Panc1 (cell line): ENCODE measurements at regions not wholly inside any gene's neighbourhood (a gene's known extent, or its start where the extent isn't known, plus 50 kb on each side); places are given as distances from the start of the nearest gene placed in this dataset.

Experiments
- ATAC-seq: fragments of 200-7000 bp; cut with Tn5 transposase; 2 replicates; pipeline ENCODE4 v1.9.1; 2020; ENCODE audit warnings: mild to moderate bottlenecking, moderate library complexity
- BruUV-seq: library from RNA; stranded (reverse); fragments of 400-500 nt; replicated peaks from 2 replicates; lab custom pipeline; 2021; lab: Mats Ljungman, UMichigan
- CTCF ChIA-PET: fragments of 300-600 bp; sonication (Branson Sonifier 250); formaldehyde crosslinking; loops from one replicate; lab custom pipeline; 2022; ENCODE audit warnings: antibody characterized with exemption; lab: Charles Lee
- POLR2A ChIA-PET: fragments of 300-600 bp; sonication (Branson Sonifier 250); formaldehyde crosslinking; loops from one replicate; lab custom pipeline; 2022; ENCODE audit warnings: antibody characterized with exemption; lab: Charles Lee
- DNase-seq: peaks from one replicate; pipeline ENCODE4 v3.0.0-alpha.2; 2010; ENCODE audit warnings: low read depth, low spot score
- H3K27ac ChIP-seq: 2 replicates; pipeline ENCODE4 v1.5.1; 2011; ENCODE audit warnings: mild to moderate bottlenecking, low read length, inconsistent platforms
- H3K27me3 ChIP-seq: fragments of 200-500 bp; sonication (Bioruptor generic); 2 replicates; pipeline ENCODE4 v1.6.0; 2014; ENCODE audit warnings: low read length, inconsistent platforms; ENCODE audit not compliant: control insufficient read depth, insufficient read depth
- H3K36me3 ChIP-seq: fragments of 200-500 bp; sonication (Bioruptor generic); 2 replicates; pipeline ENCODE4 v1.5.1; 2014; ENCODE audit warnings: inconsistent platforms, mild to moderate bottlenecking, low read length, moderate library complexity; ENCODE audit not compliant: control insufficient read depth, insufficient read depth
- H3K4me1 ChIP-seq: 2 replicates; pipeline ENCODE4 v1.5.1; 2011; ENCODE audit warnings: inconsistent platforms, mild to moderate bottlenecking, low read length, moderate library complexity; ENCODE audit not compliant: control insufficient read depth, insufficient read depth
- H3K4me3 ChIP-seq, 2 experiments: 2 replicates each; pipeline ENCODE4 v1.5.1; 2011 to 2012; ENCODE audit warnings: low read depth in 2 of 2, low read length in 2 of 2, mild to moderate bottlenecking in 2 of 2, inconsistent platforms in 1 of 2, moderate library complexity in 1 of 2
- H3K9me3 ChIP-seq: fragments of 200-500 bp; sonication (Bioruptor generic); 2 replicates; pipeline ENCODE4 v1.5.1; 2014; ENCODE audit warnings: low read depth, mild to moderate bottlenecking, inconsistent platforms, low read length, moderate library complexity; ENCODE audit not compliant: control insufficient read depth, insufficient read depth
- CTCF ChIP-seq: fragments of 450-650 bp; IDR thresholded peaks from 2 replicates; pipeline ENCODE4 v1.5.1; 2017; ENCODE audit warnings: mild to moderate bottlenecking
- POLR2AphosphoS5 ChIP-seq: IDR thresholded peaks from 2 replicates; pipeline ENCODE4 v1.6.1; 2012; ENCODE audit warnings: mild to moderate bottlenecking, low read depth, low read length, moderate library complexity
- SIN3A ChIP-seq: IDR thresholded peaks from 2 replicates; pipeline ENCODE4 v1.6.1; 2012; ENCODE audit warnings: low read depth, mild to moderate bottlenecking, low read length, moderate library complexity, borderline replicate concordance; ENCODE audit not compliant: insufficient read depth
- TCF7L2 ChIP-seq: IDR thresholded peaks from 2 replicates; pipeline ENCODE4 v1.6.1; 2011; ENCODE audit warnings: mild to moderate bottlenecking, low read depth, low read length, inconsistent platforms
- in situ Hi-C: cut with HindIII; loops from 2 replicates; pipeline ENCODE4 v1.10.0; 2016; ENCODE audit warnings: low sequenced_read_pairs, low pct_unique_long_range_greater_than_20kb
- intact Hi-C: fragments of 100-400 bp; cut with micrococcal nuclease; formaldehyde crosslinking; loops from one replicate; pipeline ENCODE4 v1.10.0; 2022; ENCODE audit not compliant: unreplicated experiment
- TF ChIP-seq, protein P1 (sequence below), 2 experiments: IDR thresholded peaks; 2 replicates each; pipeline ENCODE4 v1.6.1; 2011 to 2012; ENCODE audit warnings: low read depth in 2 of 2, control low read depth in 1 of 2, low read length in 1 of 2, mild to moderate bottlenecking in 1 of 2, moderate library complexity in 1 of 2; ENCODE audit not compliant: insufficient read depth in 1 of 2

GRCh38 chr12:83615152-83615551, 928.4 kb downstream of the TMTC2 start:
- CTCF ChIA-PET: no interaction called here
- TF ChIP-seq POLR2AphosphoS5: no peak
- no peak for TF ChIP-seq TCF7L2
- TF ChIP-seq, protein P1, sequence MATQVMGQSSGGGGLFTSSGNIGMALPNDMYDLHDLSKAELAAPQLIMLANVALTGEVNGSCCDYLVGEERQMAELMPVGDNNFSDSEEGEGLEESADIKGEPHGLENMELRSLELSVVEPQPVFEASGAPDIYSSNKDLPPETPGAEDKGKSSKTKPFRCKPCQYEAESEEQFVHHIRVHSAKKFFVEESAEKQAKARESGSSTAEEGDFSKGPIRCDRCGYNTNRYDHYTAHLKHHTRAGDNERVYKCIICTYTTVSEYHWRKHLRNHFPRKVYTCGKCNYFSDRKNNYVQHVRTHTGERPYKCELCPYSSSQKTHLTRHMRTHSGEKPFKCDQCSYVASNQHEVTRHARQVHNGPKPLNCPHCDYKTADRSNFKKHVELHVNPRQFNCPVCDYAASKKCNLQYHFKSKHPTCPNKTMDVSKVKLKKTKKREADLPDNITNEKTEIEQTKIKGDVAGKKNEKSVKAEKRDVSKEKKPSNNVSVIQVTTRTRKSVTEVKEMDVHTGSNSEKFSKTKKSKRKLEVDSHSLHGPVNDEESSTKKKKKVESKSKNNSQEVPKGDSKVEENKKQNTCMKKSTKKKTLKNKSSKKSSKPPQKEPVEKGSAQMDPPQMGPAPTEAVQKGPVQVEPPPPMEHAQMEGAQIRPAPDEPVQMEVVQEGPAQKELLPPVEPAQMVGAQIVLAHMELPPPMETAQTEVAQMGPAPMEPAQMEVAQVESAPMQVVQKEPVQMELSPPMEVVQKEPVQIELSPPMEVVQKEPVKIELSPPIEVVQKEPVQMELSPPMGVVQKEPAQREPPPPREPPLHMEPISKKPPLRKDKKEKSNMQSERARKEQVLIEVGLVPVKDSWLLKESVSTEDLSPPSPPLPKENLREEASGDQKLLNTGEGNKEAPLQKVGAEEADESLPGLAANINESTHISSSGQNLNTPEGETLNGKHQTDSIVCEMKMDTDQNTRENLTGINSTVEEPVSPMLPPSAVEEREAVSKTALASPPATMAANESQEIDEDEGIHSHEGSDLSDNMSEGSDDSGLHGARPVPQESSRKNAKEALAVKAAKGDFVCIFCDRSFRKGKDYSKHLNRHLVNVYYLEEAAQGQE (IDR thresholded peaks at IDR 0.05; ENCODE audit: insufficient read depth in 1 of 2, low read depth in 2 of 2, low read length in 1 of 2): no peak
- no peak for TF ChIP-seq SIN3A
- TF ChIP-seq CTCF: no peak
- H3K27ac ChIP-seq: no peak overlapping the region
- H3K9me3 ChIP-seq: peaks cover 16% of the 10 kb centered on the region; the same call in 1 of the 2 replicates
- H3K27me3 ChIP-seq: no peaks in the 10 kb centered on the region
- no peak overlapping the region for H3K4me3 ChIP-seq
- no TSS peak for BruUV-seq
- ATAC-seq (no peak), DNase-seq (no peak)
- intact Hi-C loops (no loop called here), in situ Hi-C loops (no loop called here)
- H3K4me1 ChIP-seq: no peaks in the 10 kb centered on the region
- POLR2A ChIA-PET: no interaction called here
- no peaks in the 10 kb centered on the region for H3K36me3 ChIP-seq

DNA sequence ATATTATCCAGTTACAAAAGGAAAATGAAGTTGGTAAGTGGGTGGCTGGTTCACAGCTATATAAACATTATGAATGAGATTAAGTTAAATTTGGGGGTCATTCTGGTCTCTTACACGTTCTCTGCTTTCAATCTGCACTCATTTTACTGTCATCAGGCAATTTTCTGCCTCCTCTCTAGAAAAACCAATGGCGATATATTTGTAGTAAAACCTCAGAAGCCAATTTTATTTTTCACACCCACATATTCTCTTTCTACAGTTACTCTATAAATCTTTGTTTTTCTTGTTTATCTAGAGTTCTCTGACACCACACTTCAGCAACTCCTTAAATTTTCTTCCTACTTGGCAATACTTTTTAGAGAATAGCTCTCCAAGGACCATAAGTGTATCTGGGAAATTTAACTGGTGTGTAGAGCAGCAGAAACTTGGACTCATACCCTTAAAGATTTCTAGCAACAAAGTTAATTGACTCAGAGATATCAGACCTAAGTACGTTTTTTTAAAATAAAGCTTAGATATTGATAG, 926.9 kb downstream of the TMTC2 start:
- CTCF ChIA-PET: no interaction called here
- peaks cover 16% of the 10 kb centered on the region; the same call in 1 of the 2 replicates for H3K9me3 ChIP-seq
- H3K27ac ChIP-seq: no peak overlapping the region
- BruUV-seq: no TSS peak
- DNase-seq: no peak
- intact Hi-C loops: no loop called here
- H3K36me3 ChIP-seq: no peaks in the 10 kb centered on the region
- H3K4me1 ChIP-seq: no peaks in the 10 kb centered on the region
- no peak for ATAC-seq
- no peak for TF ChIP-seq SIN3A
- no peak for TF ChIP-seq TCF7L2
- TF ChIP-seq, protein P1 (IDR thresholded peaks at IDR 0.05; ENCODE audit: insufficient read depth in 1 of 2, low read depth in 2 of 2, low read length in 1 of 2): no peak
- TF ChIP-seq CTCF: no peak
- TF ChIP-seq POLR2AphosphoS5: no peak
- in situ Hi-C loops: no loop called here
- H3K27me3 ChIP-seq: no peaks in the 10 kb centered on the region
- H3K4me3 ChIP-seq: no peak overlapping the region
- POLR2A ChIA-PET: no interaction called here
